Gastrocnemius medialis (tissue), 4 donors: ENCODE measurements at regions not wholly inside any gene's neighbourhood (a gene's known extent, or its start where the extent isn't known, plus 50 kb on each side); places are given as distances from the start of the nearest gene placed in this dataset.

ENCODE experiments used
- ATAC-seq, 2 donors: fragments of 150-250 bp; one replicate each; pipeline ENCODE4 v1.9.1; 2016
- DNase-seq, 2 donors: peaks; one replicate each; pipeline ENCODE4 v3.0.0-alpha.2; 2019
- H3K27ac ChIP-seq, 4 donors: fragments of 200-600 bp; sonication (generic); 1 replicate in 1 of 4; 2 replicates in 3 of 4; pipeline ENCODE4 v1.5.1; 2016 to 2018; ENCODE audit warnings: mild to moderate bottlenecking in 2 of 4, moderate library complexity in 1 of 4
- H3K27me3 ChIP-seq, 3 donors: fragments of 200-600 bp; sonication (generic) in 2 of 3; 1 replicate in 1 of 3; 2 replicates in 2 of 3; pipeline versions ENCODE4 v1.5.1 to v1.6.0; 2016 to 2019; ENCODE audit warnings: mild to moderate bottlenecking in 1 of 3, moderate library complexity in 1 of 3
- H3K36me3 ChIP-seq, 2 donors: fragments of 200-600 bp; sonication (generic) in 1 of 2; one replicate each; pipeline ENCODE4 v1.5.1; 2017 to 2018
- H3K4me1 ChIP-seq, 2 donors: fragments of 200-600 bp; sonication (generic) in 1 of 2; one replicate each; pipeline ENCODE4 v1.5.1; 2016 to 2017; ENCODE audit warnings: mild to moderate bottlenecking in 2 of 2
- H3K4me3 ChIP-seq, 4 donors: fragments of 200-600 bp; sonication (generic) in 3 of 4; 1 replicate in 1 of 4; 2 replicates in 3 of 4; pipeline ENCODE4 v1.5.1; 2016 to 2019; ENCODE audit warnings: mild to moderate bottlenecking in 2 of 4
- H3K9me3 ChIP-seq, 3 donors: fragments of 200-600 bp; sonication (generic) in 2 of 3; 1 replicate in 1 of 3; 2 replicates in 2 of 3; pipeline ENCODE4 v1.5.1; 2016 to 2019
- POLR2A ChIP-seq, 2 donors: fragments of 450-650 bp; IDR thresholded peaks; one replicate each; pipeline ENCODE4 v1.6.1; 2017; ENCODE audit warnings: antibody characterized with exemption in 2 of 2, mild to moderate bottlenecking in 2 of 2, moderate library complexity in 2 of 2
- in situ Hi-C, 4 donors: fragments of 200-750 bp; cut with MboI; loops; one replicate each; pipeline versions ENCODE4 v1.15.0 to v1.8.0; 2017; ENCODE audit warnings: low sequenced_read_pairs in 4 of 4
- intact Hi-C: fragments of 100-400 bp; cut with DNase I; formaldehyde crosslinking; loops from one replicate; pipeline ENCODE4 v1.15.1; 2023; ENCODE audit warnings: low total_unique reads
- TF ChIP-seq, protein P1 (sequence below), 5 experiments: fragments of 450-650 bp in 3 of 5; fragments of 200-600 bp in 2 of 5; sonication (generic) in 2 of 5; IDR thresholded peaks in 4 of 5; conservative IDR thresholded peaks in 1 of 5; 1 replicate in 4 of 5; 2 replicates in 1 of 5; pipeline ENCODE4 v1.5.1; 2016 to 2019; ENCODE audit warnings: antibody characterized with exemption in 5 of 5, mild to moderate bottlenecking in 3 of 5, moderate library complexity in 3 of 5

DNA sequence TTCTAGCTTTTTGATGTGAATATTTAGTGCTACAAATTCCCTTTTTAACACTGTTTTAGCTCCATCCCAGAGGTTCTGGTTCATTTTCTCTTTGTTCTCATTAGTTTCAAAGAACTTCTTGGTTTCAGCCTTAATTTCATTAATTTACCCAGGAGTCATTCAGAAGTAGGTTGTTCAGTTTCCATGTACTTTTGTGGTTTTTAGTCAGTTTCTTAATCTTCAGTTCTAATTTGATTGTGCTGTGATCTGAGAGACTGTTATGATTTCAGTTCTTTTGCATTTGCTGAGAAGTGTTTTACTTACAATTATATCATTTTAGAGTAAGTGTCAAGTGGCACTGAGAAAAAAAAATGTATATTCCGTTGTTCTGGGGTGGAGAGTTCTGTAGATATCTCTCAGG lies 240.1 kb upstream of the RASA1 start:
- no peak for DNase-seq
- Histone ChIP-seq H3K4me3 (no peak overlapping the region), H3K9me3 (no peaks in the 10 kb centered on the region), H3K4me1 (no peaks in the 10 kb centered on the region), H3K27me3 (no peaks in the 10 kb centered on the region), H3K36me3 (no peaks in the 10 kb centered on the region), H3K27ac (no peak overlapping the region)
- no peak for ATAC-seq
- TF ChIP-seq POLR2A (IDR thresholded peaks at IDR 0.05) = no peak
- TF ChIP-seq, protein P1, sequence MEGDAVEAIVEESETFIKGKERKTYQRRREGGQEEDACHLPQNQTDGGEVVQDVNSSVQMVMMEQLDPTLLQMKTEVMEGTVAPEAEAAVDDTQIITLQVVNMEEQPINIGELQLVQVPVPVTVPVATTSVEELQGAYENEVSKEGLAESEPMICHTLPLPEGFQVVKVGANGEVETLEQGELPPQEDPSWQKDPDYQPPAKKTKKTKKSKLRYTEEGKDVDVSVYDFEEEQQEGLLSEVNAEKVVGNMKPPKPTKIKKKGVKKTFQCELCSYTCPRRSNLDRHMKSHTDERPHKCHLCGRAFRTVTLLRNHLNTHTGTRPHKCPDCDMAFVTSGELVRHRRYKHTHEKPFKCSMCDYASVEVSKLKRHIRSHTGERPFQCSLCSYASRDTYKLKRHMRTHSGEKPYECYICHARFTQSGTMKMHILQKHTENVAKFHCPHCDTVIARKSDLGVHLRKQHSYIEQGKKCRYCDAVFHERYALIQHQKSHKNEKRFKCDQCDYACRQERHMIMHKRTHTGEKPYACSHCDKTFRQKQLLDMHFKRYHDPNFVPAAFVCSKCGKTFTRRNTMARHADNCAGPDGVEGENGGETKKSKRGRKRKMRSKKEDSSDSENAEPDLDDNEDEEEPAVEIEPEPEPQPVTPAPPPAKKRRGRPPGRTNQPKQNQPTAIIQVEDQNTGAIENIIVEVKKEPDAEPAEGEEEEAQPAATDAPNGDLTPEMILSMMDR (IDR thresholded peaks at IDR 0.05 in 4 of 5, conservative IDR thresholded peaks at IDR 0.05 in 1 of 5) = no peak
- in situ Hi-C loops = no loop called here
- intact Hi-C loops = no loop called here

DNA sequence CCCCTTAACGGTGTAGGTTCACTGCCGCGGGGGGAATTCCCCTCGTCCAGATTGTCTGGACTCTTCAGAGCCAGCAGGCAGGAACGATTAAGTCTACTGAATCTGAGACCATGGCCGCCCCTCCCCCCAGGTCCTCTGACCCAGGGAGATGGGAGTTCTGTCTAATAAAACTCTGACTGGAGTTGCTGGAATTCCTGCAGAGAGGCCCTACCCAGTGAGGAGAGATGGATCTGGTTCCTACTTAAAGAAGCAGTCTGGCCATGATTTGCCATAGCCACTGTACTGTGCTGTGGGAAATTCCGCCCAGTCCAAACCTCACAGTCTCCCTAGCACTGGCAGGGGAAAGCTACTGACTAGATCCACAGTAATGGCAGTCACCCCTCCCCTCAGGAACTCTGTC lies 237.7 kb upstream of the RASA1 start:
- intact Hi-C loops = no loop called here
- Histone ChIP-seq H3K36me3 (no peaks in the 10 kb centered on the region), H3K27ac (no peak overlapping the region), H3K4me1 (no peaks in the 10 kb centered on the region), H3K9me3 (no peaks in the 10 kb centered on the region), H3K4me3 (no peak overlapping the region), H3K27me3 (no peaks in the 10 kb centered on the region)
- TF ChIP-seq POLR2A (IDR thresholded peaks at IDR 0.05) = no peak
- TF ChIP-seq, protein P1 (IDR thresholded peaks at IDR 0.05 in 4 of 5, conservative IDR thresholded peaks at IDR 0.05 in 1 of 5) = no peak
- in situ Hi-C loops = no loop called here
- ATAC-seq = no peak
- no peak for DNase-seq

DNA sequence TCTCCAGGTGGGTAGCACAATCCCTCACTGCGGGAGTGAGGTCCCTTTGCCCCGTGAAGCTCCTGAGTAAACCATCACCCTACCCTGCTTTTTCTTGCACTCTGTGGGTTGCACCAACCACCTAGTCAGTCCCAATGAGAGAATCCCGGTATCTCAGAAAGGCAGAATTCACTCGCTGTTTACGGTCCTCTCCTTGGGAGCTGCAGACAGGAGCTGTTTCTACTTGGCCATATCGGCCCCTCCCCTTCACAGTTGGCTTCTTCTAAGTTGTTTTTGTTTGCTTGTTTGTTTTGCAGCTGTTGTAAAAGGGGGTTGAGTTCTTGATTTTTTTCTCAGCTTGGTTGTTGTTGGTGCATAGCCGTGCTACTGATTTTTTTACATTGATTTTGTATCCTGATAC lies 237.0 kb upstream of the RASA1 start:
- in situ Hi-C loops = no loop called here
- no peak for TF ChIP-seq POLR2A (IDR thresholded peaks at IDR 0.05)
- TF ChIP-seq, protein P1 (IDR thresholded peaks at IDR 0.05 in 4 of 5, conservative IDR thresholded peaks at IDR 0.05 in 1 of 5) = no peak
- no peak for ATAC-seq

DNA sequence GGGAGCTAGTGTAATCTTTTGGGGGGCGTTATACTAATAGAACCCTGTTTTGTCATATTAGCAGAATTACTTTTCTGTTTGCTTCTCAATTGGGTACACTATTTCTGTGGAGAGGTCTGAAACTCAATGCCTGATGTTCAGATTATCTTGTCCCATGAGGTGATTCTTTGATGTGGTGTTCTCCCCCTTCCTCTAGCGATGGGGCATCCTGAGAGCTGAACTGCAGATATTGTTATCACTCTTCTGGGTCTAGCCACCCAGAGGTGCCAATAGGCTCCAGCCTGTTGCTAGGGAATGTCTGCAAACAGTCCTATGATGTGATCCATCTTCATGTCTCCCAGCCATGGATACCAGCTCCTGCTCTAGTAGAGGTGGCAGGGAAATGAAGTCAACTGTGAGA lies 233.1 kb upstream of the RASA1 start:
- TF ChIP-seq POLR2A (IDR thresholded peaks at IDR 0.05) = no peak
- TF ChIP-seq, protein P1 (IDR thresholded peaks at IDR 0.05 in 4 of 5, conservative IDR thresholded peaks at IDR 0.05 in 1 of 5) = no peak
- H3K4me1 ChIP-seq = no peaks in the 10 kb centered on the region
- ATAC-seq (no peak), DNase-seq (no peak)
- in situ Hi-C loops (no loop called here), intact Hi-C loops (no loop called here)
- no peaks in the 10 kb centered on the region for H3K36me3 ChIP-seq
- H3K9me3 ChIP-seq = no peaks in the 10 kb centered on the region
- H3K27me3 ChIP-seq = no peaks in the 10 kb centered on the region
- no peak overlapping the region for H3K27ac ChIP-seq
- H3K4me3 ChIP-seq = no peak overlapping the region

More for the DNA sequence above, 237.0 kb upstream of the RASA1 start:
- no peak overlapping the region for H3K27ac ChIP-seq
- intact Hi-C loops = no loop called here
- no peaks in the 10 kb centered on the region for H3K36me3 ChIP-seq
- H3K4me1 ChIP-seq = no peaks in the 10 kb centered on the region
- H3K27me3 ChIP-seq = no peaks in the 10 kb centered on the region
- DNase-seq = no peak
- H3K4me3 ChIP-seq = no peak overlapping the region
- no peaks in the 10 kb centered on the region for H3K9me3 ChIP-seq

DNA sequence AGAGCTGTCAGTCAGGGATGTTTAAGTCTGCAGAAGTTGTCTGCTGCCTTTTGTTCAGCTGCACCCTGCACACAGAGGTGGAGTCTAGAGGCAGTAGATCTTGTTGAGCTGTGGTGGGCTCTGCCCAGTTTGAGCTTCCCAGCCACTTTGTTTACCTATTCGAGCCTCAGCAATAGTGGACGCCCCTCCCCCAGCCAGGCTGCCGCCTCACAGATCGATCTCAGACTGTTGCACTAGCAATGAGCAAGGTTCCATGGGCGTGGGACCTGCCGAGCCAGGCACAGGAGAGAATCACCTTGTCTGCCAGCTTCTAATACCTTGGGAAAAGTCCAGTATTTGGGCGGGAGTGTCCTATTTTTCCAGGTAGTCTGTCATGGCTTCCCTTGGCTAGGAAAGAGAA lies 225.1 kb upstream of the RASA1 start:
- H3K27me3 ChIP-seq = no peaks in the 10 kb centered on the region
- in situ Hi-C loops (no loop called here), intact Hi-C loops (no loop called here)
- ATAC-seq (no peak), DNase-seq (no peak)
- TF ChIP-seq POLR2A (IDR thresholded peaks at IDR 0.05) = no peak
- TF ChIP-seq, protein P1 (IDR thresholded peaks at IDR 0.05 in 4 of 5, conservative IDR thresholded peaks at IDR 0.05 in 1 of 5) = no peak
- no peak overlapping the region for H3K27ac ChIP-seq
- no peak overlapping the region for H3K4me3 ChIP-seq
- no peaks in the 10 kb centered on the region for H3K9me3 ChIP-seq
- no peaks in the 10 kb centered on the region for H3K4me1 ChIP-seq
- no peaks in the 10 kb centered on the region for H3K36me3 ChIP-seq
